Erythroblast (primary cell): ENCODE measurements at regions not wholly inside any gene's neighbourhood (a gene's known extent, or its start where the extent isn't known, plus 50 kb on each side); places are given as distances from the start of the nearest gene placed in this dataset.

Experiments used
- GATA1 ChIP-seq: IDR thresholded peaks from 2 replicates; pipeline ENCODE4 v1.6.1; 2011; ENCODE audit warnings: low read depth, mild to moderate bottlenecking, control low read depth, low read length, moderate library complexity
- POLR2A ChIP-seq: IDR thresholded peaks from 2 replicates; pipeline ENCODE4 v1.6.1; 2011; ENCODE audit warnings: mild to moderate bottlenecking, low read length

DNA sequence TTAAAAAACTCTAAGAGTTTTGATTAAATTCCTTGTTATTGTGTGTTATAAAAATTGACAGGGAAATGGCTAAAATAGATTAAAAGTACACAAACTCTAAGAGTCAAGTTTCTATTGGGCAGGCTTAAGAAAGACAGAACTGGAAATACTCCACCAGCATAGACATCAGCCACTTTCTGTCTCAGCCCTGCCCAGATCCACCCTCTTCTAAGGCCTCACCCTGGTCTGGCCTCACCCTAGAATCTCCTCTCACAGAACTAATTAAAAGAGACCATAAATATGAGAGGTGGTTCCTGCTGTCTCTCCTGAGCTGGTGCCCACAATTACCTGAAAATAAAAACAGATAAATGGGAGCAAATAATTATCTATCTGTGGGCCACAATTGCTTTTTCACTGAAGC, 1951.0 kb downstream of the TP53TG3F start:
- TF ChIP-seq POLR2A (no peak), GATA1 (no peak)
